SW 1271 (cell line): ENCODE measurements at regions not wholly inside any gene's neighbourhood (a gene's known extent, or its start where the extent isn't known, plus 50 kb on each side); places are given as distances from the start of the nearest gene placed in this dataset.
"Not testable (repeated sequence)": the region's sequence is repeated elsewhere in the genome, so short reads cannot be mapped to it uniquely, and the experiment has no call there.

Experiments
- DNase-seq, 2 experiments: peaks; one replicate each; lab custom pipeline; 2025; lab: John Stamatoyannopoulos, UW

DNA sequence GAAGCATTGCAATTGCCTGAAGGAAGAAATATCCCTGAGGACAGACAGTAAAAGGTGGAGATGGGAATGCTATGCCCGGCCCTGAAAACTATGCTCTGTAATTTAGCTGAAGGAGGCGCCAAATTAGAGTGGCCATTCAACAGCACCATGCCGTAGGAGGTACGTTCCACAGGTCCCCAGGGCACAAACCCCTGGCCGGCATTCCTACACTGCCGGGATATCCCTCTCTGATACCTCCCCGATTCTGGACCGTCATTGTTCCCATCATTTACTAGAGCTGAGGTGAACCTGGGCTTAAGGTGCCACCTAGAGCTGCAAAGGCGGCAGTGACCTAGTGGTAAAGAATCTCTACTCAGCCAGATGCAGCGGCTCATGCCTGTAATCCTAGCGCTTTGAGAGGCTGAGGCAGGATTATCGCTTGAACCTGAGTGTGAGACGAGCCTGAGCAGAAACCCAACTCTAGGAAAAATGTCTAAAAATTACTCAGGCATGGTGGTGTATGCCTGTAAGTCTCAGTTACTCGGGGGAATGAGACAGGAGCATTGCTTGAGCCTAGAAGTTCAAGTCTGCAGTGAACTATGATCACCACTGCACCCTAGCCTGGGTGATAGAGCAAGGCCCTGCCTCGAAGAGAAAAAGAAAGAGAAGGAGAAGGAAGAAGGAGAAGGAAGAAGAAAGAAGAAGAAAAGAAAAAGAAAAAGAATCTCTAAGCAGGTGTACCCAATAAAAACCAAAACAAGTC is 53.0 kb upstream of the TNKS2 start:
- DNase-seq: peak in 1 of 2 experiments; percentile 2

- DNase-seq: no peak
Measured at GRCh38 chr10:91743465-91743864, 54.8 kb upstream of the TNKS2 start.

DNA sequence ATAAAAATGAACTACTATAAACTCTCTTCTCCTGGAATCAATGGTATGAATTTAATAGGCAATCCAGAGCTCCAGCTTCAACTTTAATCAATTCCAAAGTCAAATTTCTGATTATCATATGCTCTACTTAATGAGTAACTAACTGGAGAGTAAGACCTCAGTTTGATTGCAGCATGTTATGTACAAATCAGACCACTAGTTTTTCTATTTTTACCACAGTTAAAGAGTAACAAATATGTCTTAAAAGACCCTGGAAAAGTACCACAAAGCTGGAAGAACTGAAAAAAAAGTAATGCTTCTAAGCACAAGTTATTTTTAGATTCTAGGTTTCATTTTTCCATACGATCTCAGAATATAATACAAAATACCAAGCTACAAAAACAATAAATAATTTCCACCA is 56.0 kb upstream of the TNKS2 start:
- no peak for DNase-seq

DNA sequence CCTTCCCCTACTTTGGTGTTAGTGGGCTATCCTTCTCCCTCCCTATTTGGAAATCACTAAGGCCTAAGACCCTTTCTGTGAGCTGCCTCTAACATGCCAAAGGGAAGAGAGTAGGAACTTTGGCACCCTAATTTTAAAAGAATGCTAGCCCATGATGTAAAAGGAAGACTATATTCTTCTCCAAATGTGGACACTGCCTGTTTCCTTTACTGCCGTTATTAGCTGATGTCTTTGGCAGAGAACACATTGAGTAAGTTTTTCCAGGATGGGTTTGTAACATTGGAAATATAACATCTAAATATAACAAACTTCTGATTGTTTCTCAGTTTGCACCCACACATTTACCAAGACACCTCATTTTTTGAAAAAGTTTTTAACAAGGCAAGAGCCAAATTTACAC is 56.9 kb upstream of the TNKS2 start:
- DNase-seq: no peak

GRCh38 chr10:91740353-91740924 is 57.8 kb upstream of the TNKS2 start:
- no peak for DNase-seq

DNA sequence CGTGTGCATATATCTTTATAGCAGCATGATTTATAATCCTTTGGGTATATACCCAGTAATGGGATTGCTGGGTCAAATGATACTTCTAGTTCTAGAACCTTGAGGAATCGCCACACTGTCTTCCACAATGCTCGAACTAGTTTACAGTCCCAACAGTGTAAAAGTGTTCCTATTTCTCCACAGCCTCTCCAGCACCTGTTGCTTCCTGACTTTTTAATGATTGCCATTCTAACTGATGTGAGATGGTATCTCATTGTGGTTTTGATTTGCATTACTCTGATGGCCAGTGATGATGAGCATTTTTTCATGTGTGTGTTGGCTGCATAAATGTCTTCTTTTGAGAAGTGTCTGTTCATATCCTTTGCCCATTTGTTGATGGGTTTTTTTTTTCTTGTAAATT is 66.0 kb upstream of the TNKS2 start:
- not testable (repeated sequence) for DNase-seq

GRCh38 chr10:91729339-91729738 is 68.9 kb upstream of the TNKS2 start:
- DNase-seq: not testable (repeated sequence)

DNA sequence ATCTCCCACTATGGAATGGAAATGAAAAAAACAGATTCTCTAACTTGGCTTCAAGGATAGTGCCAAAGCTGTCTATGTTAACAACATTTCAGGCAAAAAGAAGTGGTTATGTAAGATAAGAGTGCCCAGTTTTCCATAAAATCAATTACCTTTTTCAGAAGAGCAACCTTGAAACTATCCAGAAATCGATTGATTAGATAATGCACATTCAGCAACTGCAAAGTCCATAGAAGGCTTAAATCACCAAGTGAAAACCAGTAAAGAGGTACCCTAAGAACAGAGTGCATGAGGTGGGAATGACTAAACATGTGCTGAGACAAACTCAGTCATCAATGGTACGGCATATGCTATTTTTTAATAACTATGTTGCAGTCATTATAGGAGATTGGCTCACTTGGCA is 71.9 kb upstream of the TNKS2 start:
- DNase-seq: no peak

GRCh38 chr10:91724933-91725332 is 73.3 kb upstream of the TNKS2 start:
- no peak for DNase-seq

- no peak for DNase-seq
Measured at GRCh38 chr10:91713461-91714072, 80.7 kb upstream of the PPP1R3C start.

DNA sequence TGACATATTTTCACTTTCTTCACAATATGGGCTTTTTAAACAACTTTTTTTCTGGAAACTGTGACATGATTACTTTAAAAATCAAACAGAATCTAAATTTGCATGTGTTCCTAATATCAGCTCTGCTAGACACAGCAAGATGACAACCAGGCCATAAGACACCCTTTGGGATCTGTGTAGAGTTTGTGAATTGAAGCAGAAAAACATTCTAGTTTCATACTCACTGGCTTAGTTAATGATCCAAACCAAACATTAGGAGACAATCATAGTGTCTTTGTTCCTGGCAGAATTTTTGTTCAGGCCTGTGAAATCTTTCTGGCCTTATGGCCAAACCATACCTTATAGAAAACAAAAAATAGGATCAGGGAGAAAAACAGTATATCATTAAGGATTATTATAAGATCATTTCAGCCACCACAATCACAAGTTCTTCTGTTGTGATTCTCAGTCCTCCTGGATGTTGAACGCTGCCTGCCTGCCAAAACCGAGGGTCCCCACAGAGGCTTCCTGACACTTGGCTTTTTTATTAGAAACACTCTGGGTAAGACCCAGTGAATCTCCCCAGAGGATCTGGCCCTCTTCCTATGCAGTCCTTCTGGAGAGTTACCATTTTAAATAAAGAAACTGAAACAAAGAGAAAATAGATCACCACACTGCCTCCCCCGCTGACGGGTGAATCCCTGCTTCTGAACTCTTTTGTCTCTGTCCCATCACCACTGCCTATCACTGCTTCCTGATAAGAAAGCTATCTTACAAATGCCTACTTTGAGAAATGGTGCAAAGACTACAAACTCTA is 79.2 kb upstream of the PPP1R3C start:
- DNase-seq: no peak

DNA sequence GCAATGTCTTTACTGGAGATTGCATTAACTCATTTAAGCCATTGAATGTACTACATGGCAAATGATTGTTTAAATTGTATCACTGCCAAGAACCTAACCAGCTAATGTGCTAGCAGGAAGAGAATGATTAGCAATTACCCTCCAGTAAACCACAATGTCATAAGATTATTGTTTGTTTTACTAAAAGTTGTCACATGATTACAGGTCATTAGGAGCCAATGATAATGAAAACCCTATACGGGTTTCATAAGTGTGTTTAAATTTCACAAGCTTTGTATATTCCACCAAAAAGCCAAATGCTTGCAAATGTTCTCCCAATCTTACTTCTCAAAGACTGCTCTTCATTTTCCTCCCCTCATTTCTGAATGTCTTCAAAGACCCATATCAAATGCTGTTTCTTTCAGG is 76.5 kb upstream of the PPP1R3C start:
- no peak for DNase-seq

DNA sequence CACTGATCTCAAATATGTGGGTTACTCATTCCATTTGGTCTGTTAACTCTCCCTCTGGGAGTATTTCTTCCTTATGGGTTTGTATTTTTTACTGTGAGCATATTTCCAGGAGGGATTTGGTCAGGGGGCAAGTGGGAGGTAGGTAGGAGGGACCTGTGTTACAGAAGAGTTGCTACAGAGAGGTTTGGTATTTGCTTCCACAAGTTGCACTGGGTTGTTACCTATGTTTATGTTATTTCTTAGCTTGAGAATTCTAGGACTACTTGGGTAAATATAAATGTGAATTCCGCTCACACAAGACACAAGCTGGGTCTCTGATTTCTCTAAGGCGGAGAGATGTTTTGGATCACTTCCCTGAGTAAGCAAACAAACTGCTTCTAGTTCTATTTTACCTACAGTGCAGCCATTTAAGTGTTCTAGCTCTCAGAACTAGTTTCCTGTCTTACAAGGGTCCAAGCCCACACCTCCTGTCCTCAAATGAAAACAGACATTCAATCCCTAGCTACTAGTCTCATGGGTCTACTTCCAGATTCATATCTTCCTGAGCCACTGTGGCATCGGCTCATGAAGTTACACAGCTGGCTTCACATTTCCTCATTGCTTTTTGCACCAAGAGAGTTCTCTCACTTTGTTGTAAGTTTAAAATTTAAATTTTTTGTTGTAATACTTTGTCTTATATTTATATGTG is 75.4 kb upstream of the PPP1R3C start:
- DNase-seq: no peak

- DNase-seq: no peak
Measured at GRCh38 chr10:91707236-91707635, 74.4 kb upstream of the PPP1R3C start.

DNA sequence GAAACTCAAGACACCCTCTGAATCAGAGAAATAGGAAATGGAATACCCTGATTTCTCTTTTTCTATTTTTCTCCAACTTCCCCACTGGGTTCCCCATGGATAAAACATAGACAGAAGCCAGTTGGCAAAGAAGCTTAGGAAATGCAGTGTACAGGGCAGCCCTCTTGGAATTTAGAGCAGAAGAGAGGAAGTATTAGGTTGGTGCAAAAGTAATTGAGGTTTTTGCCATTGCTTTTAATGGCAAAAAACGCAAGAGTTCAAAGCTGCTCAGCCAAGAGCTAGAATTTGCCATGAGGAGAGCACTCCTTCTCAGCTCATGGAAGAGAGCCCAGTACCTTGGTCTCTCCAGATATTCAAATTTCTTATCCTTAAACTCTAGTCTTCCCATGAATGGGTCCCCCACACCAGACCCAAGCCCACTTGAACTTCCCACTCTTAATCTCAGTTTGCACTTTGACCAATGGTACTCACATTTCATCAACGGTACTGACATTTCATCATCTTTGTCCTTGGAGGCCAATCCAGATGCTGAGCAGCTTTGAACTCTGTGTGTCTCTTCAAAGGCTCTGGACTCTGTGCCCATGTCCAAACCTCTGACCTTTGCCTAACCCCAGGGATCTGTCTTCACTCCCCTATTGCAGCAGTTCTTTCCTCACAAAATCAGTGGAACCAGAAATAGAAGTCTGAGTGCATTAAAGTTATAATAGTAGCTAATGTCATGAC is 73.2 kb upstream of the PPP1R3C start:
- DNase-seq: no peak

DNA sequence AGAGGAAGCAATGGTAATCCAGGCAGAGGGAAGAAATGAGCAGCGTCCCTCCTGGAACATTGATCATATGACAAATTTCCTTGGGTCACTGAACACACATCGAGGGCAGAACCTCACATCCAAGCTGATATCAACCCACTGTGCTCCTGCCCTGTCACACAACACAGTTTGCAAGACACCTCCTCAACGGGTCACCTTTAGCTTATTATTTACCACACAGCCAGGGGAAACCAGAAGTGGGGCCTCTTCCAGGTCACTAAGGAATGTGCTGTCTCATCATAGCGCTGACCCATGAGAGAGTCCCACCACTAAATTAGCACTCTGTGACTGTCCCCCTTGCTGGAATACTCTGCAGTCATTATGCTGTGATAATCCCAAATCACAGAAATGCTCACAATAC is 69.7 kb upstream of the PPP1R3C start:
- DNase-seq: no peak

DNA sequence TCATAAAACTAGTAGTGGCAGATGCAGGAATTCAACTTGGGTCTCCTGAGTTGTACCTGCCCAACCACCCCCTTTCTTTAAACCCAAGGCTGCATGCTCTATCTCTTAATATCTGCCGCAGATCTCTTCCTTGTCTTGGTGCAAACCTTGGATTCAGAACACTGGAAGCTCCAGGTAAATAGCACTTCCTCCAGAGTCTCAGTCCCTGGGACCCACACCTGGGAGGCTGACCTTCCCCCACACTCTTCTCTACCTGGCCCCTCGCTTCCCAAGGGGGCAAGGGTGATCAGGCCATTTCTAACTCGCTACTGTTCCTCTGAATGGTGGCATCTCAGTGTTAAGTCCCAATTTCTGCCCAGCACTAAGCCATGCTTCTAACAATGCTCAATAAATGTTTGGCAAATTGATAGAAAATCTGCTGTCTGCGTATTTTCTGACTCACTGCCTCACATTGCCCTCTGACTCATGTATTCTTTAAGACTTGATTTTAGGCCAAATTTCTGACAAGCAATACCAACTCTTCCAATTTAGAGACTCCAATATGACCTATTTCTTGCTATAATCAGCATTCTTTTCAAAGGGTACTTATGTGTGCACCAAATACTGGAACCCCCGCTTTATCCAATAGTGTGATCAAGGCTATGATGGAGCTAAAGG is 68.0 kb upstream of the PPP1R3C start:
- DNase-seq: no peak

DNA sequence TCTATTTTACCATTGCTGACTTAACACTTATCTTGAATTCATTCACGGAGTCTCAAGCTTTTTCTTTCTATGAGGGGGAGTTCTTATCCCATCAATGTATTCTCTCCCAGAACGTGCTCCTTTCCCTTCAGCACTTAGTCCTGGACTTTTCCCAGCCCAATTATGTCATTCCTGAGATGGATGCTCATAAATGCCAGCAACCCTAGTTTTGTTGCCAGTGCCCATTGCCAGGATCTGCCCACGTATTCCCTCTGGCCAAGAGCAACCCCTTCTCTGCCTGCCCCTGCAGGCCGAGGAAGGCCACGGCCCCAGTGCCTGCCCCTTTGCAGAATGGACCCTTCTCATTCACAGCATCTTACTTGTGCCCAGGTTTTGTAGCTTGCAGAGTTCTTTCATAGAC is 67.4 kb upstream of the PPP1R3C start:
- DNase-seq: no peak

- no peak for DNase-seq
Measured at GRCh38 chr10:91698258-91698657, 65.4 kb upstream of the PPP1R3C start.

GRCh38 chr10:91694170-91694794 is 61.4 kb upstream of the PPP1R3C start:
- DNase-seq: peak in 1 of 2 experiments; percentile 8
